WTC11 (cell line): ENCODE measurements at regions not wholly inside any gene's neighbourhood (a gene's known extent, or its start where the extent isn't known, plus 50 kb on each side); places are given as distances from the start of the nearest gene placed in this dataset.

Source experiments
- AFF4 ChIP-seq: sonication (generic); formaldehyde crosslinking; IDR thresholded peaks from 2 replicates; pipeline ENCODE4 v1.8.1; 2023; ENCODE audit warnings: mild to moderate bottlenecking, missing genetic modification reagents, borderline replicate concordance
- ARID4B ChIP-seq: sonication (generic); formaldehyde crosslinking; IDR thresholded peaks from 2 replicates; pipeline ENCODE4 v1.8.0; 2023; ENCODE audit warnings: missing genetic modification reagents, mild to moderate bottlenecking, borderline replicate concordance
- ATF2 ChIP-seq: sonication (generic); formaldehyde crosslinking; IDR thresholded peaks from 2 replicates; pipeline ENCODE4 v1.8.1; 2022; ENCODE audit warnings: low read depth, missing genetic modification reagents, borderline replicate concordance
- CDX4 ChIP-seq: fragments of 250-450 bp; sonication (Bioruptor Pico); IDR thresholded peaks from 2 replicates; pipeline ENCODE4 v1.9.0; 2021; ENCODE audit warnings: moderate library complexity, mild to moderate bottlenecking, inconsistent platforms, borderline replicate concordance
- CTCF ChIP-seq: fragments of 200-600 bp; IDR thresholded peaks from 2 replicates; pipeline ENCODE4 v1.8.0; 2022; ENCODE audit warnings: antibody characterized with exemption
- E2F1 ChIP-seq: sonication (generic); formaldehyde crosslinking; IDR thresholded peaks from 2 replicates; pipeline ENCODE4 v1.8.0; 2022; ENCODE audit warnings: mild to moderate bottlenecking, missing genetic modification reagents
- MAX ChIP-seq: sonication (generic); formaldehyde crosslinking; IDR thresholded peaks from 2 replicates; pipeline ENCODE4 v1.8.0; 2022; ENCODE audit warnings: mild to moderate bottlenecking, missing genetic modification reagents
- NFE2L1 ChIP-seq: sonication (generic); formaldehyde crosslinking; IDR thresholded peaks from 2 replicates; pipeline ENCODE4 v1.8.1; 2023; ENCODE audit warnings: missing genetic modification reagents
- NR2C2 ChIP-seq: sonication (generic); formaldehyde crosslinking; IDR thresholded peaks from 2 replicates; pipeline ENCODE4 v1.8.0; 2022; ENCODE audit warnings: mild to moderate bottlenecking, missing genetic modification reagents
- RELA ChIP-seq: sonication (generic); formaldehyde crosslinking; IDR thresholded peaks from 2 replicates; pipeline ENCODE4 v1.8.1; 2022; ENCODE audit warnings: missing genetic modification reagents, mild to moderate bottlenecking, borderline replicate concordance
- SMAD3 ChIP-seq: sonication (generic); formaldehyde crosslinking; IDR thresholded peaks from 2 replicates; pipeline ENCODE4 v1.8.0; 2022; ENCODE audit warnings: missing genetic modification reagents, mild to moderate bottlenecking, borderline replicate concordance
- SMAD4 ChIP-seq: sonication (generic); formaldehyde crosslinking; IDR thresholded peaks from 2 replicates; pipeline ENCODE4 v1.8.0; 2022; ENCODE audit warnings: mild to moderate bottlenecking, missing genetic modification reagents
- USF1 ChIP-seq: sonication (generic); formaldehyde crosslinking; IDR thresholded peaks from 2 replicates; pipeline ENCODE4 v1.8.0; 2022; ENCODE audit warnings: mild to moderate bottlenecking, missing genetic modification reagents
- ZNF121 ChIP-seq: sonication (generic); formaldehyde crosslinking; IDR thresholded peaks from 2 replicates; pipeline ENCODE4 v1.8.0; 2023; ENCODE audit warnings: missing genetic modification reagents

- TF ChIP-seq SMAD3 (no peak), NFE2L1 (CRISPR knock-in tag) (no peak), USF1 (no peak), AFF4 (CRISPR knock-in tag) (no peak), MAX (CRISPR knock-in tag) (no peak), CTCF (no peak), SMAD4 (no peak), ATF2 (CRISPR knock-in tag) (no peak), ZNF121 (CRISPR knock-in tag) (no peak), NR2C2 (CRISPR knock-in tag) (no peak), RELA (CRISPR knock-in tag) (no peak), CDX4 (CRISPR knock-in tag) (no peak), E2F1 (no peak), ARID4B (CRISPR knock-in tag) (no peak)
Measured at GRCh38 chr22:27485842-27486241, 315.7 kb downstream of the MN1 start.
